ENCODE measurements at regions not wholly inside any gene's neighbourhood (a gene's known extent, or its start where the extent isn't known, plus 50 kb on each side); places are given as distances from the start of the nearest gene placed in this dataset.

DNA sequence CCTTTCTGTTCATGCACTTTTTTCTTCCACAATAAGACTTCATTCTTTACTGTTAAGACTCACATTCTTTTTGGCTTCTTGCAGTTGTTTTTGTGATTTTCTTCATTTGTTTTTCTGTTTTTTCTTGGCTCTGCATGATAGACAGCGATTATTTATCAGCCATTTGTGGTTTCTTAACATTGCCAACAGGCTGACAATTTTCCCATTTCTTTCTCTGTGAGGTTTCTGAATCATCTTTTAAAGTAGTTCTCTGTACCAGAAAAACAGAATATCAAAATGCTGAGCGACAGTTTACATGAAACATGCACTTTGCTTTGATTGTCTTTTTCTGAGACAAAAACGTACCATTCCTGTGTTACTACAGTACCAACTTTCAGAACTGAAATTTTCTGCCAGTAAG, 334.2 kb upstream of the MAGI2 start:
- no peak for TF ChIP-seq POLR2AphosphoS5 (IDR thresholded peaks at IDR 0.05; ENCODE audit: low read depth, low read length)
- TF ChIP-seq TAF1 (IDR thresholded peaks at IDR 0.05; ENCODE audit: borderline replicate concordance, low read depth, low read length), result no peak
- TF ChIP-seq POLR2A (IDR thresholded peaks at IDR 0.05; ENCODE audit: low read depth, low read length), result no peak

Measured in GM12892 (cell line).